WTC11 (cell line): ENCODE measurements at regions not wholly inside any gene's neighbourhood (a gene's known extent, or its start where the extent isn't known, plus 50 kb on each side); places are given as distances from the start of the nearest gene placed in this dataset.

Experiments used
- ATAC-seq: fragments of 200-7000 bp; cut with Tn5 transposase; 2 replicates; pipeline ENCODE4 v1.10.0; 2021; ENCODE audit warnings: mild to moderate bottlenecking, moderate library complexity
- CTCF ChIA-PET: fragments of 300-600 bp; sonication (Branson Sonifier 250); formaldehyde crosslinking; loops from one replicate; lab custom pipeline; 2021; ENCODE audit warnings: antibody characterized with exemption; lab: Charles Lee
- POLR2A ChIA-PET: fragments of 350-600 bp; sonication (Branson Sonifier 250); formaldehyde crosslinking; loops from one replicate; lab custom pipeline; 2021; ENCODE audit warnings: antibody characterized with exemption; lab: Charles Lee
- DNase-seq: peaks from one replicate; pipeline ENCODE4 v3.0.0; 2021; ENCODE audit warnings: low spot score
- H3K27ac Mint-ChIP-seq: 2 replicates; pipeline ENCODE4 v1.8.0; 2021; ENCODE audit warnings: mixed read lengths
- H3K27me3 Mint-ChIP-seq: 2 replicates; pipeline ENCODE4 v1.8.0; 2021; ENCODE audit warnings: low read depth, mild to moderate bottlenecking, moderate library complexity, mixed read lengths
- H3K36me3 Mint-ChIP-seq: 2 replicates; pipeline ENCODE4 v1.8.0; 2021; ENCODE audit warnings: mixed read lengths
- H3K4me1 Mint-ChIP-seq: 2 replicates; pipeline ENCODE4 v1.8.0; 2022; ENCODE audit warnings: mixed read lengths
- H3K4me3 Mint-ChIP-seq: 2 replicates; pipeline ENCODE4 v1.8.0; 2021; ENCODE audit warnings: mild to moderate bottlenecking, moderate library complexity, mixed read lengths
- H3K9me3 Mint-ChIP-seq: 2 replicates; pipeline ENCODE4 v1.8.0; 2021; ENCODE audit warnings: mixed read lengths
- ATF1 ChIP-seq: sonication (generic); formaldehyde crosslinking; IDR thresholded peaks from 2 replicates; pipeline ENCODE4 v1.8.1; 2023; ENCODE audit warnings: mild to moderate bottlenecking, moderate library complexity, missing genetic modification reagents
- HMGXB4 ChIP-seq: sonication (generic); formaldehyde crosslinking; IDR thresholded peaks from 2 replicates; pipeline ENCODE4 v1.8.1; 2023; ENCODE audit warnings: mild to moderate bottlenecking, moderate library complexity, missing genetic modification reagents
- MAX ChIP-seq: sonication (generic); formaldehyde crosslinking; IDR thresholded peaks from 2 replicates; pipeline ENCODE4 v1.8.0; 2022; ENCODE audit warnings: mild to moderate bottlenecking, missing genetic modification reagents
- MYBL2 ChIP-seq: sonication (generic); formaldehyde crosslinking; IDR thresholded peaks from 2 replicates; pipeline ENCODE4 v1.8.1; 2023; ENCODE audit warnings: mild to moderate bottlenecking, moderate library complexity, missing genetic modification reagents
- PREB ChIP-seq: sonication (generic); formaldehyde crosslinking; IDR thresholded peaks from 2 replicates; pipeline ENCODE4 v1.8.1; 2022; ENCODE audit warnings: mild to moderate bottlenecking, missing genetic modification reagents, moderate library complexity, borderline replicate concordance
- PRRX2 ChIP-seq: fragments of 250-450 bp; sonication (Bioruptor Pico); IDR thresholded peaks from 2 replicates; pipeline ENCODE4 v1.8.0; 2021; ENCODE audit warnings: mild to moderate bottlenecking
- RELA ChIP-seq: sonication (generic); formaldehyde crosslinking; IDR thresholded peaks from 2 replicates; pipeline ENCODE4 v1.8.1; 2022; ENCODE audit warnings: missing genetic modification reagents, mild to moderate bottlenecking, borderline replicate concordance
- RORB ChIP-seq: fragments of 250-450 bp; sonication (Bioruptor Pico); IDR thresholded peaks from 2 replicates; pipeline ENCODE4 v1.9.0; 2021; ENCODE audit warnings: mild to moderate bottlenecking
- SOX15 ChIP-seq: fragments of 250-450 bp; sonication (Bioruptor Pico); IDR thresholded peaks from 2 replicates; pipeline ENCODE4 v1.9.0; 2021; ENCODE audit warnings: mild to moderate bottlenecking
- TEAD4 ChIP-seq: sonication (generic); formaldehyde crosslinking; IDR thresholded peaks from 2 replicates; pipeline ENCODE4 v1.8.0; 2022; ENCODE audit warnings: mild to moderate bottlenecking, missing genetic modification reagents
- ZNF138 ChIP-seq: sonication (generic); formaldehyde crosslinking; conservative IDR thresholded peaks from 2 replicates; pipeline ENCODE4 v1.8.1; 2022; ENCODE audit warnings: mild to moderate bottlenecking, moderate library complexity, missing genetic modification reagents
- ZNF317 ChIP-seq: sonication (generic); formaldehyde crosslinking; IDR thresholded peaks from 2 replicates; pipeline ENCODE4 v1.8.1; 2023; ENCODE audit warnings: low read depth, mild to moderate bottlenecking, moderate library complexity, missing genetic modification reagents, borderline replicate concordance
- ZNF396 ChIP-seq: fragments of 250-450 bp; sonication (Bioruptor Pico); IDR thresholded peaks from 2 replicates; pipeline ENCODE4 v1.8.0; 2021; ENCODE audit warnings: mild to moderate bottlenecking, moderate library complexity, borderline replicate concordance
- ZNF416 ChIP-seq: fragments of 250-450 bp; sonication (Bioruptor Pico); IDR thresholded peaks from 2 replicates; pipeline ENCODE4 v1.9.0; 2021; ENCODE audit warnings: mild to moderate bottlenecking, inconsistent platforms
- ZNF425 ChIP-seq: fragments of 250-450 bp; sonication (Bioruptor Pico); conservative IDR thresholded peaks from 2 replicates; pipeline ENCODE4 v1.9.0; 2021; ENCODE audit warnings: mild to moderate bottlenecking
- ZNF671 ChIP-seq: fragments of 250-450 bp; sonication (Bioruptor Pico); IDR thresholded peaks from 2 replicates; pipeline ENCODE4 v1.8.0; 2021; ENCODE audit warnings: mild to moderate bottlenecking
- TF ChIP-seq, protein P1 (sequence below): sonication (generic); formaldehyde crosslinking; IDR thresholded peaks from 2 replicates; pipeline ENCODE4 v1.8.1; 2022; ENCODE audit warnings: low read depth, mild to moderate bottlenecking, moderate library complexity, missing genetic modification reagents, borderline replicate concordance
- TF ChIP-seq, protein P2 (sequence below): sonication (generic); formaldehyde crosslinking; IDR thresholded peaks from 2 replicates; pipeline ENCODE4 v1.8.1; 2022; ENCODE audit warnings: missing genetic modification reagents, borderline replicate concordance
- TF ChIP-seq, protein P3 (sequence below): sonication (generic); formaldehyde crosslinking; conservative IDR thresholded peaks from 2 replicates; pipeline ENCODE4 v1.8.1; 2022; ENCODE audit warnings: mild to moderate bottlenecking, missing genetic modification reagents
- TF ChIP-seq, protein P4 (sequence below): sonication (generic); formaldehyde crosslinking; IDR thresholded peaks from 2 replicates; pipeline ENCODE4 v1.8.1; 2023; ENCODE audit warnings: mild to moderate bottlenecking, missing genetic modification reagents, borderline replicate concordance

GRCh38 chr21:36236052-36236730 is 79.6 kb downstream of the DOP1B start (continued):
- TF ChIP-seq, protein P1, sequence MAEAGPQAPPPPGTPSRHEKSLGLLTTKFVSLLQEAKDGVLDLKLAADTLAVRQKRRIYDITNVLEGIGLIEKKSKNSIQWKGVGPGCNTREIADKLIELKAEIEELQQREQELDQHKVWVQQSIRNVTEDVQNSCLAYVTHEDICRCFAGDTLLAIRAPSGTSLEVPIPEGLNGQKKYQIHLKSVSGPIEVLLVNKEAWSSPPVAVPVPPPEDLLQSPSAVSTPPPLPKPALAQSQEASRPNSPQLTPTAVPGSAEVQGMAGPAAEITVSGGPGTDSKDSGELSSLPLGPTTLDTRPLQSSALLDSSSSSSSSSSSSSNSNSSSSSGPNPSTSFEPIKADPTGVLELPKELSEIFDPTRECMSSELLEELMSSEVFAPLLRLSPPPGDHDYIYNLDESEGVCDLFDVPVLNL, result no peak
- no peak for TF ChIP-seq TEAD4
- no peak for TF ChIP-seq ZNF396 (CRISPR knock-in tag)
- TF ChIP-seq HMGXB4, result no peak
- TF ChIP-seq, protein P2, sequence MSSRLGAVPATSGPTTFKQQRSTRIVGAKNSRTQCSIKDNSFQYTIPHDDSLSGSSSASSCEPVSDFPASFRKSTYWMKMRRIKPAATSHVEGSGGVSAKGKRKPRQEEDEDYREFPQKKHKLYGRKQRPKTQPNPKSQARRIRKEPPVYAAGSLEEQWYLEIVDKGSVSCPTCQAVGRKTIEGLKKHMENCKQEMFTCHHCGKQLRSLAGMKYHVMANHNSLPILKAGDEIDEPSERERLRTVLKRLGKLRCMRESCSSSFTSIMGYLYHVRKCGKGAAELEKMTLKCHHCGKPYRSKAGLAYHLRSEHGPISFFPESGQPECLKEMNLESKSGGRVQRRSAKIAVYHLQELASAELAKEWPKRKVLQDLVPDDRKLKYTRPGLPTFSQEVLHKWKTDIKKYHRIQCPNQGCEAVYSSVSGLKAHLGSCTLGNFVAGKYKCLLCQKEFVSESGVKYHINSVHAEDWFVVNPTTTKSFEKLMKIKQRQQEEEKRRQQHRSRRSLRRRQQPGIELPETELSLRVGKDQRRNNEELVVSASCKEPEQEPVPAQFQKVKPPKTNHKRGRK, result no peak
- no peak for TF ChIP-seq RELA (CRISPR knock-in tag)
- no peak for TF ChIP-seq ATF1 (CRISPR knock-in tag)
- TF ChIP-seq ZNF138 (CRISPR knock-in tag), result no peak
- TF ChIP-seq ZNF671 (CRISPR knock-in tag), result no peak
- no peak for TF ChIP-seq PRRX2 (CRISPR knock-in tag)
- TF ChIP-seq, all 79 proteins: peak for 0

GRCh38 chr21:36237441-36237840 is 80.8 kb downstream of the DOP1B start:
- DNase-seq, result no peak
- ChIA-PET CTCF (no interaction called here), POLR2A (no interaction called here)
- no peak overlapping the region for H3K27ac Mint-ChIP-seq
- H3K36me3 Mint-ChIP-seq, result no peaks in the 10 kb centered on the region
- no peaks in the 10 kb centered on the region for H3K9me3 Mint-ChIP-seq
- H3K4me3 Mint-ChIP-seq, result no peak overlapping the region
- no peak for ATAC-seq
- H3K4me1 Mint-ChIP-seq, result peaks cover 4% of the 10 kb centered on the region
- H3K27me3 Mint-ChIP-seq, result no peaks in the 10 kb centered on the region
- no peak for TF ChIP-seq RORB (CRISPR knock-in tag)
- TF ChIP-seq ZNF416 (CRISPR knock-in tag), result no peak
- no peak for TF ChIP-seq PREB (CRISPR knock-in tag)
- TF ChIP-seq SOX15 (CRISPR knock-in tag), result no peak
- TF ChIP-seq ZNF425 (CRISPR knock-in tag), result no peak
- no peak for TF ChIP-seq MAX
- no peak for TF ChIP-seq RELA (CRISPR knock-in tag)
- no peak for TF ChIP-seq HMGXB4
- TF ChIP-seq MYBL2 (CRISPR knock-in tag), result no peak
- TF ChIP-seq, protein P3, sequence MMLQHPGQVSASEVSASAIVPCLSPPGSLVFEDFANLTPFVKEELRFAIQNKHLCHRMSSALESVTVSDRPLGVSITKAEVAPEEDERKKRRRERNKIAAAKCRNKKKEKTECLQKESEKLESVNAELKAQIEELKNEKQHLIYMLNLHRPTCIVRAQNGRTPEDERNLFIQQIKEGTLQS (CRISPR knock-in tag), result no peak
- TF ChIP-seq, protein P4, sequence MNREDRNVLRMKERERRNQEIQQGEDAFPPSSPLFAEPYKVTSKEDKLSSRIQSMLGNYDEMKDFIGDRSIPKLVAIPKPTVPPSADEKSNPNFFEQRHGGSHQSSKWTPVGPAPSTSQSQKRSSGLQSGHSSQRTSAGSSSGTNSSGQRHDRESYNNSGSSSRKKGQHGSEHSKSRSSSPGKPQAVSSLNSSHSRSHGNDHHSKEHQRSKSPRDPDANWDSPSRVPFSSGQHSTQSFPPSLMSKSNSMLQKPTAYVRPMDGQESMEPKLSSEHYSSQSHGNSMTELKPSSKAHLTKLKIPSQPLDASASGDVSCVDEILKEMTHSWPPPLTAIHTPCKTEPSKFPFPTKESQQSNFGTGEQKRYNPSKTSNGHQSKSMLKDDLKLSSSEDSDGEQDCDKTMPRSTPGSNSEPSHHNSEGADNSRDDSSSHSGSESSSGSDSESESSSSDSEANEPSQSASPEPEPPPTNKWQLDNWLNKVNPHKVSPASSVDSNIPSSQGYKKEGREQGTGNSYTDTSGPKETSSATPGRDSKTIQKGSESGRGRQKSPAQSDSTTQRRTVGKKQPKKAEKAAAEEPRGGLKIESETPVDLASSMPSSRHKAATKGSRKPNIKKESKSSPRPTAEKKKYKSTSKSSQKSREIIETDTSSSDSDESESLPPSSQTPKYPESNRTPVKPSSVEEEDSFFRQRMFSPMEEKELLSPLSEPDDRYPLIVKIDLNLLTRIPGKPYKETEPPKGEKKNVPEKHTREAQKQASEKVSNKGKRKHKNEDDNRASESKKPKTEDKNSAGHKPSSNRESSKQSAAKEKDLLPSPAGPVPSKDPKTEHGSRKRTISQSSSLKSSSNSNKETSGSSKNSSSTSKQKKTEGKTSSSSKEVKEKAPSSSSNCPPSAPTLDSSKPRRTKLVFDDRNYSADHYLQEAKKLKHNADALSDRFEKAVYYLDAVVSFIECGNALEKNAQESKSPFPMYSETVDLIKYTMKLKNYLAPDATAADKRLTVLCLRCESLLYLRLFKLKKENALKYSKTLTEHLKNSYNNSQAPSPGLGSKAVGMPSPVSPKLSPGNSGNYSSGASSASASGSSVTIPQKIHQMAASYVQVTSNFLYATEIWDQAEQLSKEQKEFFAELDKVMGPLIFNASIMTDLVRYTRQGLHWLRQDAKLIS (CRISPR knock-in tag), result no peak
- no peak for TF ChIP-seq ZNF317 (CRISPR knock-in tag)
- TF ChIP-seq ZNF671 (CRISPR knock-in tag), result no peak
